ENCODE measurements at regions not wholly inside any gene's neighbourhood (a gene's known extent, or its start where the extent isn't known, plus 50 kb on each side); places are given as distances from the start of the nearest gene placed in this dataset.

- DNase-seq: no peak
- no peak overlapping the region for H3K27ac Mint-ChIP-seq
- no peaks in the 10 kb centered on the region for H3K27me3 ChIP-seq (ENCODE audit: insufficient read depth, low read length)
- H4K8ac ChIP-seq (replicated peaks; ENCODE audit: insufficient read length, low read depth, low read length): no peak overlapping the region
- H3K9me3 Mint-ChIP-seq: no peaks in the 10 kb centered on the region
- H3K4me1 Mint-ChIP-seq: 0 out of 4 replicates have a peak, but pooled peaks cover 0 to 3% of the 10 kb centered on the region in 2 experiments
- no peak overlapping the region for H3T11ph ChIP-seq (ENCODE audit: low read length)
- H2BK5ac ChIP-seq (ENCODE audit: insufficient read length, low read length): no peak overlapping the region
- H3K36me3 Mint-ChIP-seq (ENCODE audit: insufficient read depth in 1 of 3, low read depth in 3 of 3): 0 out of 7 replicates have a peak, but pooled peaks cover 0 to 5% (median 0%) of the 10 kb centered on the region in 3 experiments
- H3K4ac ChIP-seq (ENCODE audit: low read depth, low read length): no peak overlapping the region
- H3K9ac ChIP-seq (ENCODE audit: extremely low read depth, insufficient read length, low read length): no peak overlapping the region
- no peaks in the 10 kb centered on the region for H3K79me1 ChIP-seq (ENCODE audit: insufficient read depth, low read depth, low read length, poor library complexity, severe bottlenecking)
- H3K18ac ChIP-seq (ENCODE audit: insufficient read length, low read depth, low read length): no peak overlapping the region
- no peak overlapping the region for H2AFZ ChIP-seq (ENCODE audit: low read length)
- H3K23me2 ChIP-seq (ENCODE audit: insufficient read length, low read depth, low read length, poor library complexity, severe bottlenecking): no peaks in the 10 kb centered on the region
- no peak overlapping the region for H2AK5ac ChIP-seq (ENCODE audit: insufficient read length, low read length)
- no peak overlapping the region for H2BK120ac ChIP-seq (ENCODE audit: low read depth, low read length, poor library complexity, severe bottlenecking)
- no peak overlapping the region for H2BK12ac ChIP-seq (ENCODE audit: insufficient read length, low read depth, low read length)
- H4K5ac ChIP-seq (ENCODE audit: insufficient read length, low read depth, low read length): no peak overlapping the region
- no peaks in the 10 kb centered on the region for H3K9me3 ChIP-seq (ENCODE audit: control insufficient read depth, low read depth, low read length)
- H2BK20ac ChIP-seq (ENCODE audit: low read depth, low read length, poor library complexity, severe bottlenecking): no peak overlapping the region
- H3K4me1 ChIP-seq (ENCODE audit: insufficient read depth, low read length): no peaks in the 10 kb centered on the region
- H4K91ac ChIP-seq (ENCODE audit: insufficient read length, low read depth, low read length): no peak overlapping the region
- H3K56ac ChIP-seq (ENCODE audit: insufficient read length, low read depth, low read length): no peak overlapping the region
- WGBS (ENCODE audit: extremely low coverage, insufficient read length, low lambda C conversion rate): no CpG with 5 or more reads among the region's 2 CpGs
- no peaks in the 10 kb centered on the region for H4K20me1 ChIP-seq (ENCODE audit: control insufficient read depth, insufficient read depth, insufficient read length)
- H3K27me3 Mint-ChIP-seq (ENCODE audit: low read depth): no peaks in the 10 kb centered on the region; the same call in 1 of the 2 replicates
- no peak overlapping the region; the same call in 1 of the 2 replicates for H3K14ac ChIP-seq (ENCODE audit: insufficient read depth, low read length)
- TF ChIP-seq CTCF (conservative IDR thresholded peaks at IDR 0.05): no peak
- no peaks in the 10 kb centered on the region for H3K79me2 ChIP-seq (ENCODE audit: insufficient read depth, low read length)
- no peak overlapping the region for H3K4me2 ChIP-seq (ENCODE audit: insufficient read depth, insufficient read length, low read length)
- no peak overlapping the region for H3K27ac ChIP-seq (ENCODE audit: insufficient read length, low read depth, low read length)
- H3K4me3 Mint-ChIP-seq: no peak overlapping the region
- no peak overlapping the region for H3K23ac ChIP-seq (ENCODE audit: insufficient read length, low read depth, low read length)
- H2BK15ac ChIP-seq (ENCODE audit: low read depth, low read length): no peak overlapping the region
These were observed 184.3 kb downstream of the ADRA2A start for GRCh38 chr10:111261081-111261615.
